ENCODE measurements at regions not wholly inside any gene's neighbourhood (a gene's known extent, or its start where the extent isn't known, plus 50 kb on each side); places are given as distances from the start of the nearest gene placed in this dataset.

- TF ChIP-seq CTCF (IDR thresholded peaks at IDR 0.05): no peak
- intact Hi-C loops (cut with DNase I): no loop called here
- H3K9me3 ChIP-seq: no peaks in the 10 kb centered on the region
- H3K27ac ChIP-seq: no peak overlapping the region
- H3K27me3 ChIP-seq: no peaks in the 10 kb centered on the region
- no peaks in the 10 kb centered on the region for H3K4me1 ChIP-seq
- no peak for DNase-seq (ENCODE audit: low spot score in 2 of 2)
- H3K36me3 ChIP-seq: no peaks in the 10 kb centered on the region
- no peak overlapping the region for H3K4me3 ChIP-seq
Measured at GRCh38 chr7:68133045-68133444, 1136.4 kb downstream of the TYW1 start.

DNA sequence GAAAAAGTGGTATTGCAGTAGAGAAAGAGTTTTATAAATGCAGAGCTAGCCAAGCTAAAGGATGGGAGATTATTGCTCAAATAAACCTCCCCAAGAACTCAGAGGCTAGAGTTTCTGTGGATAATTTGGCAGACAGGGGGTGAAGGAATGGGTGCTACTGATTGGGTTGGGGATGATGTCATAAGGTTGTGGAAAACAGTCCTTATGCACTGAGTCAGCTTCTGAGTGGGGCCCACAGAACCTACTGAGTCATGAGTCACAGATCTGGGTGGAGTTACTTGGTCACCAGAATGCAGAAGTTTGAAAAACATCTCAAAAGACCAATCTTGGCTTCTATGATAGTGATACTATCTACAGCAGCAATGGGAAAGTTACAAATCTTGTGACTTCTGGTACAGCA, 1146.7 kb downstream of the TYW1 start:
- DNase-seq (ENCODE audit: low spot score in 2 of 2): no peak
- Histone ChIP-seq H3K27me3 (no peaks in the 10 kb centered on the region), H3K27ac (no peak overlapping the region), H3K4me1 (no peaks in the 10 kb centered on the region), H3K4me3 (no peak overlapping the region), H3K9me3 (peaks cover 0 to 10% of the 10 kb centered on the region in 2 donors), H3K36me3 (no peaks in the 10 kb centered on the region)
- intact Hi-C loops (cut with DNase I): no loop called here
- no peak for TF ChIP-seq CTCF (IDR thresholded peaks at IDR 0.05)

DNA sequence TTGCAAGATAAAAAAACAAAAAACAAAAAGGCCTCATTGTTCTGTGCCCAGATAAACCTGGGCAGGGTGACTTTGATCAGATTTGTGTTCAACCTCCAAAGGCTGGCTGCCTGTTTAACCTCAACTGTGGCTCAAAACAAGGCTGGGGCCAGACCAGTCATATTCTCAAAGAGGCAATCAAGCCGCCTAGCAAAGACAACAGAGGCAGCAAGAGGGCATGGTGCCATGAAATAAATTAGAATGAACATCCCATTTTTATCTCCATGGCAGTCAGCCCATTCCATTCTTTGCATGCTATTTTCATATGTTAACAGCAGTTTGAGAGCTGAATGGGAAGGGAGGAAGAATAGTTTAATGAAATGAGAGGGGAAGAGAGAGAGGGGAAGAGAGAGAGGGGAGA, 1150.3 kb downstream of the TYW1 start:
- no peak for TF ChIP-seq CTCF (IDR thresholded peaks at IDR 0.05)
- Histone ChIP-seq H3K4me3 (no peak overlapping the region), H3K27ac (no peak overlapping the region), H3K27me3 (no peaks in the 10 kb centered on the region), H3K9me3 (peaks cover 0 to 10% of the 10 kb centered on the region in 2 donors), H3K4me1 (no peaks in the 10 kb centered on the region), H3K36me3 (no peaks in the 10 kb centered on the region)
- no peak for DNase-seq (ENCODE audit: low spot score in 2 of 2)
- intact Hi-C loops (cut with DNase I): no loop called here

GRCh38 chr7:68147614-68148238, 1151.1 kb downstream of the TYW1 start:
- Histone ChIP-seq H3K27me3 (no peaks in the 10 kb centered on the region), H3K9me3 (peaks cover 0 to 10% of the 10 kb centered on the region in 2 donors), H3K36me3 (no peaks in the 10 kb centered on the region), H3K4me3 (no peak overlapping the region), H3K27ac (no peak overlapping the region), H3K4me1 (no peaks in the 10 kb centered on the region)
- intact Hi-C loops (cut with DNase I): no loop called here
- TF ChIP-seq CTCF (IDR thresholded peaks at IDR 0.05): no peak
- no peak for DNase-seq (ENCODE audit: low spot score in 2 of 2)

GRCh38 chr7:68148440-68148839, 1151.8 kb downstream of the TYW1 start:
- Histone ChIP-seq H3K4me1 (no peaks in the 10 kb centered on the region), H3K9me3 (peaks cover 0 to 10% of the 10 kb centered on the region in 2 donors), H3K27me3 (no peaks in the 10 kb centered on the region), H3K36me3 (no peaks in the 10 kb centered on the region), H3K4me3 (no peak overlapping the region), H3K27ac (no peak overlapping the region)
- DNase-seq (ENCODE audit: low spot score in 2 of 2): no peak
- intact Hi-C loops (cut with DNase I): no loop called here
- TF ChIP-seq CTCF (IDR thresholded peaks at IDR 0.05): no peak

- no peaks in the 10 kb centered on the region for H3K9me3 ChIP-seq
- intact Hi-C loops (cut with DNase I): no loop called here
- no peaks in the 10 kb centered on the region for H3K36me3 ChIP-seq
- no peaks in the 10 kb centered on the region for H3K4me1 ChIP-seq
- no peak overlapping the region for H3K4me3 ChIP-seq
- no peak overlapping the region for H3K27ac ChIP-seq
- TF ChIP-seq CTCF (IDR thresholded peaks at IDR 0.05): no peak
- no peak for DNase-seq (ENCODE audit: low spot score in 2 of 2)
- no peaks in the 10 kb centered on the region for H3K27me3 ChIP-seq
Measured at GRCh38 chr7:68152205-68152604, 1155.6 kb downstream of the TYW1 start.
